ENCODE measurements at regions not wholly inside any gene's neighbourhood (a gene's known extent, or its start where the extent isn't known, plus 50 kb on each side); places are given as distances from the start of the nearest gene placed in this dataset.

DNA sequence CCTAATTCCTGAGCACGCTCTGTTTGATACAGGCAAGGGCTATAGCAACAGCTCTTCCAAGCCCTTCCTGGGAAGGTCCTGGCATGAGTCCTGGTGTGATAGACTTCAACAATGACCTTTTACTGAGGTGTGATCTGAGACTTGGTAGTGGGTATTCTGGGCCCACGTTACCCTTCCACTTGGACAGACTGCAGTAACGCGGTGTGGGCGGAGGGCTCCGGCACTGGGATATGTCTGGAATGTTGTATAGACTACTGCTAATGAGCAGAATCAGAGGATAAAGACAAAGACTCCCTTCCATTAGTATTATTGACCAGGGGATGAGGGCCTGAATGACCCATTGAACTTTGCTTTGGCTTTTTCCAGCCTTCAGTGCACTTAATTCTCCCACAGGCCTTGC lies 262.3 kb downstream of the RWDD3 start:
- DNase-seq = no peak
- ChIA-PET POLR2A (ENCODE audit: unreplicated experiment) (no interaction called here), CTCF (no interaction called here)
- intact Hi-C loops (cut with micrococcal nuclease) = no loop called here
- H4K20me1 ChIP-seq (ENCODE audit: low read length) = no peaks in the 10 kb centered on the region
- no peaks in the 10 kb centered on the region for H3F3A ChIP-seq (ENCODE audit: low read length, unreplicated experiment)
- no peak for ATAC-seq
- no peak overlapping the region for H3K4me3 ChIP-seq (ENCODE audit: low read length)
- H3K4me1 ChIP-seq (ENCODE audit: insufficient read depth, low read length) = no peaks in the 10 kb centered on the region
- peaks cover 68% of the 10 kb centered on the region for H3K27me3 ChIP-seq (ENCODE audit: low read length)
- no peaks in the 10 kb centered on the region for H3K36me3 ChIP-seq (ENCODE audit: low read depth, low read length)
- H3K27ac ChIP-seq (ENCODE audit: low read length) = no peak overlapping the region
- no peak overlapping the region for H3K4me2 ChIP-seq (ENCODE audit: low read length)
- H3K9ac ChIP-seq (ENCODE audit: low read length) = no peak overlapping the region
- H3K9me2 ChIP-seq (replicated peaks; ENCODE audit: low read length) = no peaks in the 10 kb centered on the region
- H3K79me2 ChIP-seq (ENCODE audit: low read length) = no peaks in the 10 kb centered on the region
- H3K9me3 ChIP-seq (ENCODE audit: low read length) = no peaks in the 10 kb centered on the region
- H2AFZ ChIP-seq (ENCODE audit: low read length) = no peak overlapping the region
- BruUV-seq (replicated peaks) = no TSS peak
- TF ChIP-seq, protein P1, sequence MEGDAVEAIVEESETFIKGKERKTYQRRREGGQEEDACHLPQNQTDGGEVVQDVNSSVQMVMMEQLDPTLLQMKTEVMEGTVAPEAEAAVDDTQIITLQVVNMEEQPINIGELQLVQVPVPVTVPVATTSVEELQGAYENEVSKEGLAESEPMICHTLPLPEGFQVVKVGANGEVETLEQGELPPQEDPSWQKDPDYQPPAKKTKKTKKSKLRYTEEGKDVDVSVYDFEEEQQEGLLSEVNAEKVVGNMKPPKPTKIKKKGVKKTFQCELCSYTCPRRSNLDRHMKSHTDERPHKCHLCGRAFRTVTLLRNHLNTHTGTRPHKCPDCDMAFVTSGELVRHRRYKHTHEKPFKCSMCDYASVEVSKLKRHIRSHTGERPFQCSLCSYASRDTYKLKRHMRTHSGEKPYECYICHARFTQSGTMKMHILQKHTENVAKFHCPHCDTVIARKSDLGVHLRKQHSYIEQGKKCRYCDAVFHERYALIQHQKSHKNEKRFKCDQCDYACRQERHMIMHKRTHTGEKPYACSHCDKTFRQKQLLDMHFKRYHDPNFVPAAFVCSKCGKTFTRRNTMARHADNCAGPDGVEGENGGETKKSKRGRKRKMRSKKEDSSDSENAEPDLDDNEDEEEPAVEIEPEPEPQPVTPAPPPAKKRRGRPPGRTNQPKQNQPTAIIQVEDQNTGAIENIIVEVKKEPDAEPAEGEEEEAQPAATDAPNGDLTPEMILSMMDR (conservative IDR thresholded peaks at IDR 0.05; ENCODE audit: low read depth, low read length) = no peak
- TF ChIP-seq EZH2 (IDR thresholded peaks at IDR 0.05; ENCODE audit: low read length, unreplicated experiment) = no peak
- no peak for TF ChIP-seq EZH2phosphoT487 (IDR thresholded peaks at IDR 0.05; ENCODE audit: borderline replicate concordance, low read length)

GRCh38 chr1:95496773-95497172 lies 262.8 kb downstream of the RWDD3 start:
- Histone ChIP-seq H3K9ac (ENCODE audit: low read length) (no peak overlapping the region), H3K4me2 (ENCODE audit: low read length) (no peak overlapping the region), H2AFZ (ENCODE audit: low read length) (no peak overlapping the region), H3K27me3 (ENCODE audit: low read length) (peaks cover 72% of the 10 kb centered on the region), H3K9me2 (replicated peaks; ENCODE audit: low read length) (no peaks in the 10 kb centered on the region), H3K4me1 (ENCODE audit: insufficient read depth, low read length) (no peaks in the 10 kb centered on the region), H3K9me3 (ENCODE audit: low read length) (no peaks in the 10 kb centered on the region), H3K27ac (ENCODE audit: low read length) (no peak overlapping the region), H3K36me3 (ENCODE audit: low read depth, low read length) (no peaks in the 10 kb centered on the region), H3K79me2 (ENCODE audit: low read length) (no peaks in the 10 kb centered on the region), H3K4me3 (ENCODE audit: low read length) (no peak overlapping the region), H4K20me1 (ENCODE audit: low read length) (no peaks in the 10 kb centered on the region), H3F3A (ENCODE audit: low read length, unreplicated experiment) (no peaks in the 10 kb centered on the region)
- no TSS peak for BruUV-seq (replicated peaks)
- DNase-seq = no peak
- ChIA-PET POLR2A (ENCODE audit: unreplicated experiment) (no interaction called here), CTCF (no interaction called here)
- no peak for ATAC-seq
- TF ChIP-seq, protein P1 (conservative IDR thresholded peaks at IDR 0.05; ENCODE audit: low read depth, low read length) = no peak
- TF ChIP-seq EZH2 (IDR thresholded peaks at IDR 0.05; ENCODE audit: low read length, unreplicated experiment) = no peak
- no peak for TF ChIP-seq EZH2phosphoT487 (IDR thresholded peaks at IDR 0.05; ENCODE audit: borderline replicate concordance, low read length)
- intact Hi-C loops (cut with micrococcal nuclease) = no loop called here

GRCh38 chr1:95497566-95497965 lies 263.6 kb downstream of the RWDD3 start:
- peaks cover 75% of the 10 kb centered on the region for H3K27me3 ChIP-seq (ENCODE audit: low read length)
- H2AFZ ChIP-seq (ENCODE audit: low read length) = no peak overlapping the region
- no peaks in the 10 kb centered on the region for H3K36me3 ChIP-seq (ENCODE audit: low read depth, low read length)
- H3K4me1 ChIP-seq (ENCODE audit: insufficient read depth, low read length) = no peaks in the 10 kb centered on the region
- no peaks in the 10 kb centered on the region for H3K9me2 ChIP-seq (replicated peaks; ENCODE audit: low read length)
- H4K20me1 ChIP-seq (ENCODE audit: low read length) = no peaks in the 10 kb centered on the region
- POLR2A ChIA-PET (ENCODE audit: unreplicated experiment) = no interaction called here
- H3F3A ChIP-seq (ENCODE audit: low read length, unreplicated experiment) = no peaks in the 10 kb centered on the region
- no TSS peak for BruUV-seq (replicated peaks)
- H3K27ac ChIP-seq (ENCODE audit: low read length) = no peak overlapping the region
- no peak overlapping the region for H3K4me3 ChIP-seq (ENCODE audit: low read length)
- DNase-seq = no peak
- CTCF ChIA-PET = no interaction called here
- H3K9ac ChIP-seq (ENCODE audit: low read length) = no peak overlapping the region
- no peaks in the 10 kb centered on the region for H3K79me2 ChIP-seq (ENCODE audit: low read length)
- TF ChIP-seq, protein P1 (conservative IDR thresholded peaks at IDR 0.05; ENCODE audit: low read depth, low read length) = no peak
- TF ChIP-seq EZH2 (IDR thresholded peaks at IDR 0.05; ENCODE audit: low read length, unreplicated experiment) = no peak
- no peak for TF ChIP-seq EZH2phosphoT487 (IDR thresholded peaks at IDR 0.05; ENCODE audit: borderline replicate concordance, low read length)
- no peak for ATAC-seq
- no peak overlapping the region for H3K4me2 ChIP-seq (ENCODE audit: low read length)
- intact Hi-C loops (cut with micrococcal nuclease) = no loop called here
- no peaks in the 10 kb centered on the region for H3K9me3 ChIP-seq (ENCODE audit: low read length)
